ENCODE measurements at regions not wholly inside any gene's neighbourhood (a gene's known extent, or its start where the extent isn't known, plus 50 kb on each side); places are given as distances from the start of the nearest gene placed in this dataset.

DNA sequence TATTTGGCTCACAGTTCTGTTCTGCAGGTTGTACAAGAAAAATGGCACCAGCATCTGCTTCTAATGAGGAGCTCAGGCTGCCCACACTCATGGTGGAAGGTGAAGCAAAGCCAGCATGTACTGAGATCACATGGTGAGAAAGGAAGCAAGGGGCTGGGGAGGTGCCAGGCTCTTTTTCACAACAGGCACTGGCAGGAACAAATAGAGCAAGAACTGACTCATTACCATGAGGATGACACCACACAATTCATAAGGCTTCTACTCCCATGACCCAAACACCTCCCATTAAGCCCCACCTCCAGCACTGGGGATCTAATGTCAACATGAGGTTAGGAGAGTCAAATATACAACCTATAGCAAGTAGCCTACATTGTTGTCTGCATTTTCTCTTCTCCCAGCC lies 522.6 kb downstream of the RFC3 start:
- DNase-seq = no peak

DNA sequence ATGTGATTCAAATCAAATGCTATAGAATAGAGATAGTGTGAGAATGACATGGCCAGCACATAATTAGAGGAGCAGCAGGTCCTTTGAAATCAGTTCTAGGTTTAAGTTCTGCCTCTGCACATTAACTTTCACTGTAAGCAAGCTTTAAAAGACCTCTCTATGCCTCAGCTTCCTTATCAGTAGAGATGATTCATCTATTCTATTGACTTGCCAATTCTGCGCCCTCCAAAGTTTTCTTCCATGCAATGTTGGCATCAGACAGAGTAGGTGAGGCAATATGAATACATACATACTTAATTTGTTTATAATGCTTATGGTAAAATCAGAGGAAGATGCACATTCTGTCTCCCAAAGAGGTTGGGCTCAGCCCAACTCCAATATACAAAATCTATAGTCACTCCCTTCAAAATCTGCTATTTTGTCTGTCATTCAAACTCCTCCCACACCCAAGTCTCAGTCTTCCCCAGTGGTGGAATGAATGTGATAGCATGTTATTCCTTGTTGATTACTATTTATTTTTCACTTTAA lies 525.5 kb downstream of the RFC3 start:
- no peak for DNase-seq

DNA sequence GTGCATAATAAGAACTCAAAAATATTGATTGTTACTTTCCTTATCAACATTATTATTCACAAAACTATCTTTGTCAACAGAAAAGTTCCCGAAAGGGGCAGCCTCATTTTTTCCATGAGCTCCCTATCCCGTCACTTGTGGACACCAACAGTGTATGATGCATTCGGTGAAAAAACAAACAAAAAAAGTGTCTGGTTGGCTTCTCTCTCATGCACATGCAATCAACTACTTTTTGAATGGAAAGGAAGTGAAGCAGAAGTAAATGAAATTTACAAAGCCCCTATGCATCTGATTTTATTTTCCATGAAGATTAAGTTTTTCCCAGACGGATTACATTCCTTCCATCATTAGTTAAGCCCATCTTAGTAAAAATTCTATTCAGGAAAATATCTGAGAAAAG lies 526.9 kb downstream of the RFC3 start:
- DNase-seq = no peak

DNA sequence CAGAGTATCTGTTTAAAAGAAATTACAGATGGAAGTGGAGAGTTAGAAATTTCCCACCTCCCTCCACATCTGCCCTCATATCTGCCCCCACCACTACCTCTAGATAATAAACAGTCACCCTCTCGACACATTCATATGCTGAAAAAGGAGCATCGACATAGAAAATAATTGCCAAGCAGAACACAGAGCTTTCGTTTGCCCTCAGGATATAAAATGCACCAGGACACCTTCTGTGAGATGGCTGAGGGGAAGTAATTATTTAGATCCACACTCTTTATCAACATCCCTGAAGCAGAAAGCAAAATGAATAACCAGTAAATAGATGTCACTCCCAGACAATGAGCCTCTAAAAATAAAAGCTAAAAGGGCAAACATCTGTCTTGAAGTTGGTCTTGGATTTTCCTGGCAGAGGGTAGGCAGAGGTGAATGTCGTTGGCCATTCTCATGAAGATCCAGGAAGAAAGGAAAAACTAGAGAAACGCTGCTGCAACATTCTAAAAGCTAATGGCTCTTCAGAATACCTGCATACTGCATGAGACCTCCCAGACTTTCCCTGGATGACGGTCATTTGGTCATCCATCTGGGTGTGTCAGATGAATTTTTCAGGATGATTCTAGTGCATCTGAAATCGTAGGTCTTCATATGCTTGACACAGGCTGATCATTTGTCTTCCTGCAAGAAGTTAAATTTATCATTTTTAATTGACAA lies 527.5 kb downstream of the RFC3 start:
- no peak for DNase-seq

DNA sequence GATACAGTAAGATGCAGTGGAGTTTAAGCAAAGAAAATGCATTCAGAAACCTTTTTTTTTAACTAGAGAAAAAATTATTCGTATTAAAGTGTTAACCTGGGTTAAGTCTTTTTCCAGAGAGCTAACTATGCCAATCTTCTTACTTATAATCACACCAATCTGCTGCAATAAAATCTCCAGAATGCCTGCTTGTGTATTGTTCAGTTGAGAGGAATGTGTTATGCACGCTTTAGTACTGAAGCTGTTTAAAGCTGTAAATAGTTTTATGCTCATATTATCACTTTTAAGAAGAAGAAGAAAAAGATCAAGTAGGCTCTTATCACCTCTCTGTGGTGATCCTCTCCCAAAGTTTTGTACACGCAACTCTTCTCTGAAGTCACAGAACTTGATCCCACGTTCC lies 528.7 kb downstream of the RFC3 start:
- no peak for DNase-seq

DNA sequence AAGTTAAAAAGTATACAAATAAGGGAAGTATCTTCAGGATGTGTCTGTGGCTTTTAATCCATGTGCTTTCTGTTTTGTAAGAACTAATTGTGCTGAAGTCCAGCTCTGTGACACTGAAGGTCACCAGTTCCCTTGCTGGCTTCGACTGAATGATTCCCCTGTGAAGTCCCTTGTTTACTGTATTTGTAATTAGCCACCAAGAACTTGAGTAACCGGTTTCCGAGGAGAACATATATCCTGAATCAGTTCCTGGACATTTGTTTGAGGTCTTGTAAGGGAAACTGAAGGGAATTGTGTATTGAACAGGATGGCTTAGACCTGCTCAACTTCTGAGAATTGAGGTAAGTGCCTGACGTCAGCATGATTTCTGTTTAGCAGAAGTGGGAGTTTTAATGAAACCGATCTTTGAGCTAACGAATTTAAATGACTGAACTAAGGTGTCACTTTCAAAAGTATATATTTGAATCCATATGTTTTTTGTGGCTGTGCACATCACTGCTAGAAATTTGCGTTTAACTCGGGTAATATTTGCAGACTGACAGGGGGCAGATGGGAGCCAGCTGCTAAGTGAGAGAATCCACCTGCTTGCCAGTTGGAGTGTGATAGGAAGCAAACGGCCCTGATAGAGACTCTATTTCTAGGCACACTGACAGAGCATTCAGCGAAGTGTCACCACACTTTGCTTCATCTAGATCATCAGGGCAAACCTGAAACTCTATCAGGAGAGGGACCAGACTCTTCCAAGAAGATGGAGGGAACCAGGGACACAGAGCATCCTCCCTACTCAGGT lies 530.0 kb downstream of the RFC3 start:
- DNase-seq = no peak

DNA sequence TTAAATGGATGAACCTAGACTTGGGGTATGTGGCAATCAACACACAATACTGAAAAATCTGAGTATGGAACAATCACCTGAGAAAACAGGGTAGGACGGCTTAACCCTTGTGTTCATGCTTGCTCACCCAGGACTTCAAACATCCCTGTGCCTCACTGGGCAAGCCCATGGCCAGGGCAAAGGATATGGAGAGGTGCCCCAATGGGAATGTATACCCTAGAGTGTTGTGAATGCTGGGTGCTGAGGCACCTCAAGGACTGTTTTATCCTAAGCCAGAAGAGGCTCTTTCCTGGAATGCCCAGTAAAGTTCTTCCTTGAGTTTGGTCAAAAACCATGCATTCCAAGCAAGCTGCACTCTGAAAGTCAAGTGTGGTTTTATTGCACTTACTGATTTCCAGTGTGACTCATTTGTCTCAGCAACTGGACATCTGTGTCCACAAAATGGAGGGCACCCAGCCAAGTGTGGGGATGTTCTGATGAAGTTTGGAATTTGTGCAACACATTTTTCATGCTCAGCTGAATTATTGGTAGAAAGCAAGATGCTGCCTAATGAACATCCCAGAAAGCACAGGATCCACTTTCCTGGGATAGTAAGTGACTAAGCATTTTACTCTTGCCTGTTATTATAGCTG lies 531.3 kb downstream of the RFC3 start:
- no peak for DNase-seq

DNA sequence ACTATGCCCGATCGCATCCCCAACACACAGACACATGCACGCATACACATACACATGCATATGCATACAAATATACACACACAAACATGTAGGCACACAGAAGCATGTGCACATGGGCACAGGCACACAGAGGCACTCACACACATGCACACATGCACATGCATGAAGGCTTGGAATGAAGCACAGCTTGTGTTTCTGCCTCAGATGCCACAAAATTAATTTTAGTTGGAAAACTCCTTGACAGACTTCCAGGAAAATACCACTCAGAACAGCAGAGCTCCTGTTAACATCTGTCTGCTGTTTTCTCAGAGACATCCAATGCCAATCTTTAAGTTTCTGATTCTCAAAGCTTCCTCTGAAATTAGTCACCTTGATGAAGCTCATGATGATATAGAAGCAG lies 532.7 kb downstream of the RFC3 start:
- DNase-seq = no peak

DNA sequence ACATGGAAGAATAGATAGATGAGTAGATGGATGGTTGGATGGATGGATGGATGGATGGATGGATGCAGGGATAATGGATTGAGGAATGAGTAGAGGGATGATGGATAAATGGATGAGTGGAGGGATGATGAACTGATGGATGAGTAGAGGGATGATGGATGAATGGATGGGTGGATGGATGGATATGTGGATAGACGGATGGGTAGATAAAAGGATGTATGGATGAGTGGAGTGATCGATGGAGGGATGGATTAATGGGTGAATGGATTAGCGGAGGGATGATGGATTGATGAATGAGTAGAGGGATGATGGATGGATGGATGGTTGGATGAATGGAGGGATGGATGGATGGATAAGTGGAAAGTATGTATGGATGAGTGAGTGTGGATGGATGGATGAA lies 533.2 kb downstream of the RFC3 start:
- DNase-seq = no peak

DNA sequence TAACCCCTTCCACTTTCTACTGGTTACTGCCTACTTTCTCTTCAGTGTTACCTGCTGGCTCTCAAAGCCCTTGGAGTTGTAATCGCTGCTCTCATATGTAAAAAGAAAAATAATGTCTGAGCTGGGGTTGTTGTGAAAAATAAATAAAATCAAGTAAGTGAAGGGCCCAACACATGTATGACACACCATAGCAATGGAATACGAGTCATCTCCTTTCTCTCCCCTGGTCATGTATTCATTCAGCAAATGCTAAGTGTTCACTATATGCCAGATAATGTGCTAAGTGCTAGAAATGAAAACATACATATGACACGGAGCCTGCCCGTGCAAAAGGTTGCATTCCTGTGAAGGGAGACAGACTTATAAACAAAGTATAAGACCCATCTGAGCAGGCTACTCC lies 535.0 kb downstream of the RFC3 start:
- DNase-seq = no peak

DNA sequence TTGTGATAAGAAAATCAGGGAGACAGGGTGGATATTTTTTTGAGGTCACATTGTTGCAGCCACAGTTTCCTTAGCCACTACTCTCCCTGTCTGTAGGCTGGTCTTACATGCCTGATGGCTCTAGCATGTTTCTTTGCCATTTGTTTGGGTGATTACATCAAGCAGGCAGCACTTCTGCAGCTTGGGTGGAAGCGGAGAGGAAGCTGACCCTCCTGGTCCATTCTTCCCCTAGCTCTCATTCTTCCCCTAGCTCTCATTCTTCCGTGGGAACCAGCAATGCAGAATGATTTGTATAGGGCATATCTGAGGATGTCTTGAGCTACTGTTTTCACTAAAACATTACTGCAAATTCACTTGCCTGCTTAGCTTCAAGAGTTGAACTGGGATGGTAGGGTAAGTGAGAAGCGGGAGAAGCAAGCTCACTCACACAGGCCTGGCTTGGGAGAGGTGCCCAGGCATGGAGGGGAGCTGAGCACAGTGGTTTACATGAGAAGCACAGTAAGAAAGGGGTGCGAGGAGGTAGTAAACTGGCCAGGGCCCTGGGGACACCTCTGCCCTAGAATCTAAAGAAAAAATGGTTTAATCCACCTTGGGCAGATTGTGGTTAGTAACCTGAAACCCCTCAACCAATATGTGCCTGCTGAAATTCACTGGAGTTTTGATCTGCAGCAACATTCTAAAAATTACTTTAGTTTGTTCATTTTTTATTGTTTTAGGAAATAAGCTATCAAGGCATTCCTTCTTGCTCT lies 538.9 kb downstream of the RFC3 start:
- no peak for DNase-seq

DNA sequence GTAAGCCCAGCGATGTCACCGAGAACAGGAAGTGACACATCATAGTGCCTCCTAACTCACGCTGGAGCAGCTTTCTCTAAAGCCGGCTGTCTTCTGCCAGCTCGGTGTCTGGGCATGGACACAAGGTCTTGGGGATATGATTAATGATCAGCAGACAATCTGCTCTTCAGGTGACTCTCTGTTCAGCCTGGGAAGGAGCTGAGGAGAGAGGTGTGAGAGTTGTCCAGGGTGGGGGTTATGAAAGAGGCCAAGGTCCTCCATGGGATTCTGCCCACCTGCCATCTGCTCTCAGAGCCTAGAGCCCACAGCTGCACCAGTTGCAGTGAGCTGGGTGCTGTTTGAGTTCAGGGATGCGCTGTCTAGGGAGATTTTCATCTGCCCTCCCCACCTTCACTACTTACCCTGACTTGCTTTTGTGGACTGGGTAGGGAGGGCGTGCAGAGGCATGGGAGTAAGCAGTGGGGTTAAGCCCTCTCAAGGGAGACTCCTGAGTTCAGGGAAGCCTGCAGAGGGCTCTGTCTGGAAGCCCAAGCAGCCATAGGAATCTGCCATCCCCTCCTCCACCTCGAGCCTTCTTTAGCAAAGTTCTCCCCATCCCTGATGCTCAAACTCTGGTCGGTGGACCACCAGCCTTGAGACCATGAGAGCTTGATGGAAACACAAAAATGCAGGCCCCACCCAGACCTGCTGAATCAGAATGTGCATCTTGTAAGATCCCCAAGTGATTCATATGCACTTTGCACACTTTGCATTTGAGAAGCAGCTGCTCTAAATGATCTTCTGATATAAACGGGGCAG lies 539.7 kb downstream of the RFC3 start:
- no peak for DNase-seq

DNA sequence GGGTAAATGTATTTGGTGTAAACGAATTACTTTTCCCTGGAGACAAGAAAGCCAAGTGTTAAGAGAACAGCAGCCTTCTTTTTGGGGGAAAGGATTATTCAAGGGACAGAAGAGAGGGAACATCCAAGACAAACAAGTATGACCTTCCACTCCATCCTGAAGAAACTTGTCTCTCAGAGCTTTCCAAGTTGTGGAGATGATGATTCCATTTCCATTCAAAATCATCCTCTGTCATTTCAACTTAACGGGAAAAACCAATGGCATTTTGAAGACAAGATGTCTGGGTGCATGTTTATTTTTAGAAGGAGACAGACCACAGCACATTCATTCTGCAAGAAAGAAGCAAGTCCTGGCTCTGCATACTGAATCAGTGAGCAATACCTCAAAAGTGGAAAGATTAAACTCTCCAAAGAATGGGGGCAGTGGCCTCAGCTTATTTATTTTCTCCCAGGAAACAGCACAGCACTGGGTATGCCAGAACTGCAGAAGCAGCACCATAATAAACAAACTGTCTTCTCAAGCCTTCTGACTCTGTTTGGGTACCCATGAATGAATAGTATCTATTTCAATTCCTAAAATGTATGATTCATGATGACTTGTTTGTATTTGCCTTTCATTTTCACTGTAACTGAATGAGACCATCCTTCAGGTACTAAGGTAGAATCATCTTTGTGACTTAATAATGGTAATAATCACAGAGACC lies 541.0 kb downstream of the RFC3 start:
- no peak for DNase-seq

DNA sequence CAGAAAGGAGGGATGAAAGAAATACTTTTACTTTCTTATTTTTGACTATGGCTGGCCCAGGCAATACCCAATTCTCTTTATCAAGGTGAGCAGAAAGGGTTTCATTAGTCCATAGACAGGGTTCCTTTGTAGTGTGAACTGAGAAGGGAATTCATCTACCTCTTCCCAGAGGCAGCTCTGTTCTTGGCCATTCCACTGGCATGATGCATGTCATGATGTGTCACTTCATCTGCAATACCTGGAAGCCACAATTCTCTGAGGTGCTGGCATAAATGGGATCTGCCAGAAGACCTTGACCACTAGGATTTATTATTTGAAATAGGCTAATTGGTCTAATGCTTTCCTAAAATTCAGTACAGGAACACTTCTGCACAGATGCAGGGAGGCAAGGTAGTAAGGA lies 542.8 kb downstream of the RFC3 start:
- no peak for DNase-seq

DNA sequence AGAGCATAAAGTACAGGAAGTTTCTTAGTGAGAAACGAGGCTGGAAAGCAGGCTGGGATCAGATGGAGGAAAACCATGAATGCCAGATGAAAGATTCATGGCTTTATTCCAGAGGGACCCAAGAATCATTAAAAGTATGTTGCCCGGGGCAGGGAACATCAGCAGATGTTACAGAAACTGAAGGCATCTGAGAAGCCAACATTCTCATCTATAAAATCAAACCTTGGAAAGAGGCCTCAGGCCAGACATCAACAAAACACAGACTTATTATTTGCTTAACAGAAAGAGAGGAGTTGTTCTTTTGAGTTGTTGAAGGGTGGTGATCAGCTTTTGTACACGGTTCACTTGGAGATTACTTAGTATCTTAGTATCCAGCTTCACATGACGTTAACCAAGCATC lies 543.6 kb downstream of the RFC3 start:
- DNase-seq = no peak

DNA sequence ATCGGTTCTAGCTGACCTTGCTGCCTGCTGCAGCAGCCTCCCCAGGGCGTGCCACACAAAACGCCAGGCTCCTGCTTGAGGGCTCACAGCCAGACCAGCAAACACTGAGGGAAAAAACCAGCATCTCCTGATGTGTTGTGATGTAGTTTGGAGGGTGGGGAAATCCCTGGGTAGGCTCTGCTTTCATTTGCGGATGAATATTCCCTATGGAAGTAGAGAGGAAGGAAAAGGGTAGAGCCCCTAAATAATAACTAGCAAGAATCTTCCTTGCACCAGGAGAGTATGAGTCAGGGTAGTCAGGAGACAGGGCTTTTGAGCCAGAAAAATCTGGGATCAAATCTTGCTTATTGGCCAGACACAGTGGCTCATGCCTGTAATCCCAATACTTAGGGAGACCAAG lies 545.3 kb downstream of the RFC3 start:
- DNase-seq = no peak

DNA sequence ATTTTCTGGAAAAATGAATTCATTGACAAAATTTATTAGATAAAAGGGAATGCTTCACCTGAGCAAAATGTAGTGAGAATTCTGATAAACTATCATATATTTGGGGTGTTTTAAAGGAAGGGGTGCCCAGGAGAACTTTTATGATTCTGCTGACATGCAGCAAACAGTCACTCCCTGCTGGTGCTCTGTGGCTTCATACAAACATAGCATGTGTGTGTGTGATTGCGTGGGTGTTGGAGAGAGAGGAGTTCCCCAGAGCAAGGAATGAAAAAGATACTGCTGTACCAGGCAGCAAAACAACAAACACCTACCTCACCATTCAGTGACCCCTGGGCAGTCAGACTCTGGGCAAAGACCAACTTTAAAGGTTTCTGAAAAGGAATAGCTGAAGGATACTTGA lies 546.7 kb downstream of the RFC3 start:
- no peak for DNase-seq

DNA sequence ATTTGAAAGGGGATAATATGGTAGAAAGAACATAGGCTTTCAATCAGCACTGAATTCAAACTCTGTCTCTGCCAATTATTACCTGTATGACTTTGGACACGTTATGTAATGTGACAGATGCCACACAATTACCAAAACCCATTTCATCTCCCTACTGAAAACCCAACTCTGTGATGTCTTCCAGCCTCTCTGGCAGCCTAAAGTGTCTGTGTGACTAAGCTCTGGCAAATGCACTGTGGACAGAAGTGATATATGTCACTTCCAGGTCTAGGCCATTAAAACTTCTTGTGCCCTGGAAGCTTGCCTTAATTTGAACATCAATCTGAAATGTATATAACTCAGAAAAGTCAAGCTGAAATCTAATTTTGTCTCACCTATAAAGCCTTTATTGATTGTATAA lies 552.0 kb downstream of the RFC3 start:
- no peak for DNase-seq

DNA sequence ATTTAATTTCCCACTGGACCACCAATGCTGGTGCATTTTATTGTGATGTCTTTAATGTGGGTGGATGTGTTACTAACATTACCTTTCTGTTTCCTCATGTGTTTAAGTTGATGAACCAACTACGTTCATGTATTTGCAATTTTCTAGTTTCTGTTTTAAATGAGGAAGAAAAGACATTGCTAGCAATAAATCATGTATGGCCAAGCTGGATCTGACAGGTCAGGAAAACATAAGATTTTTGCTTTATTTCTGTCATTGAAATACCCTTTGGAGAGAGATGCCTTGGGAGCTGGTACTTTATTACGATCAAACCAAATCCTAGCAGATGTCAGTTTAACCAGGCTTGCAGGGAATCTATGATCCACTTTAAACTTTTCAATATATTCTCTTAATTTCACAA lies 553.2 kb downstream of the RFC3 start:
- DNase-seq = no peak

DNA sequence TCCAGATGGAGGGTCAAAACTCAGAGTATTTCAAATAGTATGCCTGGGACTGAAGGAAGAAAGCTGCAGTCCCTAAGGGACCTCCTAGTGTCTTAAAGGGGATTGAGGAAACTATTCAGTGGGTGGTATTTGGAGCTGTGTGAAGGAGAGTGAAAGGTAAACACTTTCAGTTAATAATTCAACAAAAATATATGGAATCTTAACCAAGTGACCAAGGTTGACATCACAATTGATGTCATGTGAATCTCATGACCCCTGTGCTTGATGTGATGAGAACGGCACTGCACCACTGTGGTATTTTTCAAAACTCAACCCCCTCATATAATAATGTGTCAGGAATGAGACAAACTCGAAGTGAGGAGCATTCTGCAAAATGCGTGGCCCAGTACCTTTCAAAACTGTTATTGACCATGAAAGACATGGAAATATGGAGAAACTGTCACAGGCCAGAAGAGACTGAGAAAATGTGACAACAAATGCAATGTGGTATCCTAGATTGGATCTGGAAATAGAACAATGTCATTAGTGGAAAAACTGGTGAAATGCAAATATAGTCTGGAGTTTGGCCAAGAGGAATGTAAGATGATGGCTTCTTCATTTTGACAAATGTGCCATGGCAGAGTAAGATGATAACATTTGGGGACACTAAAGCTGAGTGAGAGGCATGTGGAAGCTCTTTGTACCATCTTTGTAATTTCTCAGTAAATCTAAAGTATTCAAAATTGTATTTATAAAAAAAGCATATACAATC lies 553.9 kb downstream of the RFC3 start:
- no peak for DNase-seq

DNA sequence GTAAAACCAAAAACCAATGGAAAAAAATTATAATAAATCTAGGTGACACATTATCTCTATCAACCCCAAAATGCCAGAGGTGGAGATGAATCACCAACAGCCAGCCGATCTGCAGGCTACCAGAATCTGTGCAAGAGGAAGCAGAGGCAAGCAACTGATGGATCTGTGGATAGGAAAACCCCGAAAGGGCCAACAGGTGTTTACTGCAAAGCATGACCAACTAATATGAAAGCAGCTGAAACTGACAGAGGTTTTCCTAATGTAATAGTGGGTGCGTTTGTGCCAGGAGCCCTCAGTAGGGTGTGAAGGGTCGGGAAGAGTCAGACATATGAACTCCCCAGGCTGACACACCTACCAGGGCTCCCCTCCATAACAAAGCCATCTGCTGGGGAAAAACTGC lies 554.6 kb downstream of the RFC3 start:
- no peak for DNase-seq

Measured in activated naive CD4-positive, alpha-beta T cell treated with anti-CD3 and anti-CD28 coated beads, Interleukin-2, amount 50 U/mL, for 16 hours (primary cell).